GM21381 (cell line): ENCODE measurements at regions not wholly inside any gene's neighbourhood (a gene's known extent, or its start where the extent isn't known, plus 50 kb on each side); places are given as distances from the start of the nearest gene placed in this dataset.
"Not testable (repeated sequence)": the region's sequence is repeated elsewhere in the genome, so short reads cannot be mapped to it uniquely, and the experiment has no call there.

Source experiments
- ATAC-seq: cut with Tn5 transposase; IDR thresholded peaks from one replicate; pipeline ENCODE4 v1.9.1; 2021; ENCODE audit warnings: mild to moderate bottlenecking, moderate library complexity; ENCODE audit not compliant: unreplicated experiment

- ATAC-seq = no peak
Observed at GRCh38 chr12:88866881-88867280, 286.6 kb upstream of the KITLG start.

GRCh38 chr12:88865537-88865936, 285.3 kb upstream of the KITLG start:
- ATAC-seq = no peak

GRCh38 chr12:88860851-88861250, 280.6 kb upstream of the KITLG start:
- no peak for ATAC-seq

DNA sequence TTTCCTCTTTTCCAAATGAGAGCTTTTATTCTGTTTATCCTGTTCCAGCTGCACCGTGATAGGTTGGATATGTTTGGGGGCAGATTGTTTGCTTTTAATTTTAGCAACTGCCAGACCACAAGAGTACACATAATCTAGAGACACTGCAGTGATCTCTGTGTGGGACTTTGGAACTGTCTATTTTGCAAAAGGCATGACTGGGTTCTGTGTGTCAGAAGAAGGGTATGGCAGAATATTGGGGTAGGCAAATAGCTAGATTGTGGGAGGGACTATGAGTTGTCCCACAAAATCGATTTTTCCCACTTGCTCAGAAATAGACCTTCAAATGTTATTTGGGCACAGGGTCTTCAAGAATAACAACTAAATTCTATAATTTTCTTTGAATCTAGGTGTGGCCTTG, 275.9 kb upstream of the KITLG start:
- ATAC-seq = no peak

GRCh38 chr12:88855301-88855700, 275.0 kb upstream of the KITLG start:
- ATAC-seq = no peak

DNA sequence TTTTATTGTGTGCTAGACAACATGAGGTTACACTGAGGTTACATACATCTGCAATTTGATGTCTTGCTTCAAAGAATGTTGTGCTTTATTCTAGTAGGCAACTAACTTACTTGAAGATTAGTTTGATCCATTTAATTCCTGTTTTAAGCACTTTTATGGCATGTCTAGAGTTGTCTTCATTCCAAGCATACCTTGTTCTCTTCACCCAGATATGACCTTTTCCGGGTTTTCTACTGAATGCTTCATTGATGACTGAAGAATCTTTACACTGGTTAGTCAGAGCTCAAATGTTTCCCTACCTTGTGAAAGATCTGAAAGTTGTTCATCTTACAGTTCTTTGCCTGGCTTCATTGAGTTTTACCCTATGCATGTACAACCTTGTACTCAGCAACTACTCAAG, 274.0 kb upstream of the KITLG start:
- ATAC-seq = no peak

- ATAC-seq = not testable (repeated sequence)
Observed at GRCh38 chr12:88847246-88847645, 267.0 kb upstream of the KITLG start.

GRCh38 chr12:88844426-88844825, 264.2 kb upstream of the KITLG start:
- ATAC-seq = no peak

GRCh38 chr12:88842314-88842713, 262.0 kb upstream of the KITLG start:
- no peak for ATAC-seq

DNA sequence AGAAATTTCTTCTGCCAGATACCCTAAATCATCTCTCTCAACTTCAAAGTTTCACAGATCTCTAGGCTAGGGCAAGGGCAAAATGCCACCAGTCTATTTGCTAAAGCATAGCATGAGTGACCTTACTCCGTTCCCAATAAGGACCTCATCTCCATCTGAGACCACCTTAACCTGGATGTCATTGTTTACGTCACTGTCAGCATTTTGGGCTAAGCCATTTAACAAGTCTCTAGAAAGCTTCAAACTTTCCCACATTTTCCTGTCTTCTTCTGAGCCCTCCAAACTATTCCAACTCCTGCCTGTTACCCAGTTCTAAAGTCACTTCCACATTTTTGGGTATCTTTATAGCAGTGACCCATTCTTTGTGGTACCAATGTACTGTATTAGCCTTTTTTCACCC, 259.2 kb upstream of the KITLG start:
- no peak for ATAC-seq

- no peak for ATAC-seq
Observed at GRCh38 chr12:88836156-88836555, 255.9 kb upstream of the KITLG start.

DNA sequence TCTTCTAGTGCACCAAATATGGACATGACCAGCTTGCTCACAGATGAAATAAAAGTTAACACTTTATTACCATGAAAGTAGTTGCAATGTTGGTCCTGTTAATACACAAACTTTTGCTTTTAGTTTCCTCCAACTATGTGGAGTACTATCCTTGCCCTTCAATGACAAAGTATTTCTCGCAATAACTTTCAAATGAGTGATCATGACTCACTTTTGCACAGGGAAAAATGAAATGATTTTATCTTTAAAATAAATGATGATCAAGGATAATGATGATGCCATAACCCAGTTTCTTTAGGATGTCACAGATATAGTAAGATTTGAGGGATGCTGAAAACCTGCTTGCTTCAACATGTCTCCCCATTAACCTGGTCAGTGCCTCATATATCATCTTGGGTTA, 254.0 kb upstream of the KITLG start:
- no peak for ATAC-seq

DNA sequence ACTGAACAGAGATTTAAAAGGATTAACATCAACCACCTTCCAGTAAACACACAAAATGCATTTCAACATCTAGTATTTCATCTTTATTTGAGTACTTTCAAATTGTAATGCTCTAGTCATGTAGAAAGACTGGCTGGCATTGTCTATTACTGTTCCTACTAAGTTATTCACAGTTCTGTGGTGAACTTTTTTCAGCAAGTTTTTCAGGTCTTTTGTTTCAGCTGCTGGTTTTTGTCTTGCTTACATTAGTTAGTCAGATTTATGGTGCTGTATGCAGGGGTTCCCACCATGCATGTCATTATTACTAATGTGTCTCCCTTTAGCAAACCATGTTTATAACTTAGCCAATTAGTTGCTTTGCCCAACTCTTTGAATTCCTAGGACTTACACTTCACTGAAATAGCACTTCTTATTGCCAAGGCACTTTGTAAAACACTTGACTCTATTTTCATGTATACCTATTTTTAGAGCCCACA, 253.4 kb upstream of the KITLG start:
- ATAC-seq = no peak

DNA sequence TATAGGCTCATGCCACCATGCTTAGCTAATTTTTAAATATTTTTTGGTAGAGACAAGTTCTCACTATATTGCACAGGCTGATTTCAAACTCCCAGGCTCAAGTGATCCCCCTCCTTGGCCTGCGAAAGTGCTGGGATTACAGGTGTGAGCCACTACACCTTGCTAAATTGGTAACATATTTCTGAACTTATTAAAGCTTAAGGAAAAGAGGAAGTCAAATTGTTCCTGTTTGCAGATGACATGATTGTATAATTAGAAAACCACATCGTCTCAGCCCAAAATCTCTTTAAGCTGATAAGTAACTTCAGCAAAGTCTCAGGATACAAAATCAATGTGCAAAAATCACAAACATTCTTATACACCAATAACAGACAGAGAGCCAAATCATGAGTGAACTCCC, 248.3 kb upstream of the KITLG start:
- ATAC-seq = not testable (repeated sequence)

- no peak for ATAC-seq
Observed at GRCh38 chr12:88820012-88820411, 239.7 kb upstream of the KITLG start.

GRCh38 chr12:88816201-88816600, 235.9 kb upstream of the KITLG start:
- ATAC-seq = no peak

GRCh38 chr12:88814779-88815178, 234.5 kb upstream of the KITLG start:
- no peak for ATAC-seq

DNA sequence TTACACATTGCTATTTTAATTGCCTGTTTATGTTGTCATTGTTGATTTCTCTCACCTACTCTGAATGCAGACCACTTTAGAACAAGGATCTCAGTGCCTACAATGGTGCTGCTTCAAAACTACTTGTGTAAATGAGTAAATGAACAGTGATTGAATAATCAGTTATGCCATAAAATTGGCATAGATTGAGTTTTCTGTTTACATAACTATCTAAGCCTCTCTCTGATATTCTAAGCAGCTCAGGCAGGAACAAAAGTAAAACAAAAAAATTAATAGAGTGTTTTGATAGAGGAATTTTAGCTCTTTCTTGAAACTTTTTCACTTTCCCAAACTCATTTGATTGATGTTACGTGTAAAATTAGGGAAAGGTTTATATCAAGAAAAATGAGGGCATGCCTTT, 232.3 kb upstream of the KITLG start:
- ATAC-seq = no peak

- ATAC-seq = no peak
Observed at GRCh38 chr12:88810806-88811205, 230.5 kb upstream of the KITLG start.

GRCh38 chr12:88809841-88810240, 229.6 kb upstream of the KITLG start:
- ATAC-seq = not testable (repeated sequence)

GRCh38 chr12:88805692-88806091, 225.4 kb upstream of the KITLG start:
- ATAC-seq = no peak

- ATAC-seq = no peak
Observed at GRCh38 chr12:88805286-88805685, 225.0 kb upstream of the KITLG start.

DNA sequence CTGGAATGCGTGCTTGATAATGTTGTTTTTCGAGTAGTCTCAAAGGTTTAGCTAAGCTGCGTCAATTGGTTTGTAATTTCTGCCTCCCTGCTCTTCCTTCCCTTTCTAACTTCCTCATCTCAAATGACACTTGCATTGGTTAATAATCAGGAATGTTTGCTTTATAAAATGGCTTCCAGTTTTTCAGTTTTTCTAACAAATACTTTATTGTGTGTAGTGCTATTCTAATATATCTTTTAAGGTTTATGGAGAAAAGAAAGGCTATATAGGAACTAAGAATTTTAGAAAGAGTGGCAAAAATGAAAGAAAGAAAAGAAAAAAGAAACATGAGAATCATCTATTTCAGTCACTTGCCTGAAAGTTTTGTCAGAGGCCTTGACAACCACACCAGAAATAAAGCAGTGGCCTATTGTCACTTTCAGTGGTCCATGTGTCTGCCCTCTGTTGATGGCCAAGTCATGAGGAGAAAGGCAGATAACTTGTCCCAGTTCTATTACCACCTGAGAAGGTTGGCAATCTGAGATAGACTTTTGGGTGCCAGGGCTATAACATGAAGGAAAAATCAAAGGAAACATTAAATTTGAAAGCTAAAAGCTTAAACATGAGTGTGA, 221.9 kb upstream of the KITLG start:
- ATAC-seq = no peak
